Trophoblast cell (in vitro differentiated cells and primary cell): ENCODE measurements at regions not wholly inside any gene's neighbourhood (a gene's known extent, or its start where the extent isn't known, plus 50 kb on each side); places are given as distances from the start of the nearest gene placed in this dataset.
"Not testable (repeated sequence)": the region's sequence is repeated elsewhere in the genome, so short reads cannot be mapped to it uniquely, and the experiment has no call there.

Experiments used
- DNase-seq, 2 donors: peaks; one replicate each; pipeline ENCODE4 v3.0.0-alpha.2; 2016
- H2AFZ ChIP-seq: 2 replicates; pipeline ENCODE4 v1.6.1; 2013; ENCODE audit warnings: low read length, moderate library complexity, mild to moderate bottlenecking; ENCODE audit not compliant: insufficient read depth, poor library complexity
- H2AK5ac ChIP-seq: 2 replicates; pipeline ENCODE4 v1.6.1; 2013; ENCODE audit warnings: mild to moderate bottlenecking, low read length
- H2BK120ac ChIP-seq: 2 replicates; pipeline ENCODE4 v1.6.1; 2013; ENCODE audit warnings: low read length, mild to moderate bottlenecking, moderate library complexity; ENCODE audit not compliant: insufficient read depth, poor library complexity
- H2BK12ac ChIP-seq: 2 replicates; pipeline ENCODE4 v1.6.1; 2013; ENCODE audit warnings: mild to moderate bottlenecking, low read length, moderate library complexity
- H2BK5ac ChIP-seq: 2 replicates; pipeline ENCODE4 v1.6.1; 2013; ENCODE audit warnings: low read length, low read depth, moderate library complexity, mild to moderate bottlenecking; ENCODE audit not compliant: poor library complexity
- H3K14ac ChIP-seq: 2 replicates; pipeline ENCODE4 v1.6.1; 2013; ENCODE audit warnings: mild to moderate bottlenecking, low read length
- H3K18ac ChIP-seq: 2 replicates; pipeline ENCODE4 v1.6.1; 2013; ENCODE audit warnings: mild to moderate bottlenecking, low read length
- H3K23ac ChIP-seq: 2 replicates; pipeline ENCODE4 v1.6.1; 2013; ENCODE audit warnings: low read length
- H3K27ac ChIP-seq: 2 replicates; pipeline ENCODE4 v1.5.1; 2013; ENCODE audit warnings: low read depth, mild to moderate bottlenecking, inconsistent platforms, low read length, moderate library complexity
- H3K27me3 ChIP-seq: 2 replicates; pipeline ENCODE4 v1.6.1; 2013; ENCODE audit warnings: inconsistent platforms, mild to moderate bottlenecking, low read length, moderate library complexity; ENCODE audit not compliant: insufficient read depth
- H3K36me3 ChIP-seq, 2 experiments: 1 replicate in 1 of 2; 2 replicates in 1 of 2; pipeline ENCODE4 v1.6.1; 2013; ENCODE audit warnings: low read length in 2 of 2, mild to moderate bottlenecking in 2 of 2, moderate library complexity in 1 of 2; ENCODE audit not compliant: insufficient read depth in 2 of 2, control insufficient read depth in 1 of 2
- H3K4ac ChIP-seq: 2 replicates; pipeline ENCODE4 v1.6.1; 2013; ENCODE audit warnings: low read depth, mild to moderate bottlenecking, low read length, moderate library complexity
- H3K4me1 ChIP-seq, 2 experiments: 1 replicate in 1 of 2; 2 replicates in 1 of 2; pipeline ENCODE4 v1.6.1; 2013; ENCODE audit warnings: low read length in 2 of 2, mild to moderate bottlenecking in 2 of 2, moderate library complexity in 1 of 2; ENCODE audit not compliant: insufficient read depth in 2 of 2, control insufficient read depth in 1 of 2
- H3K4me2 ChIP-seq: 2 replicates; pipeline ENCODE4 v1.6.1; 2013; ENCODE audit warnings: inconsistent platforms, mild to moderate bottlenecking, low read length, moderate library complexity
- H3K4me3 ChIP-seq: 2 replicates; pipeline ENCODE4 v1.5.1; 2013; ENCODE audit warnings: mild to moderate bottlenecking, low read depth, low read length, inconsistent platforms
- H3K79me1 ChIP-seq: one replicate; pipeline ENCODE4 v1.6.1; 2013; ENCODE audit warnings: low read length
- H3K79me2 ChIP-seq: 2 replicates; pipeline ENCODE4 v1.6.1; 2013; ENCODE audit warnings: low read length, mild to moderate bottlenecking; ENCODE audit not compliant: control insufficient read depth, insufficient read depth, poor library complexity
- H3K9ac ChIP-seq: 2 replicates; pipeline ENCODE4 v1.6.1; 2013; ENCODE audit warnings: mild to moderate bottlenecking, low read length
- H3K9me3 ChIP-seq: 2 replicates; pipeline ENCODE4 v1.6.1; 2013; ENCODE audit warnings: low read depth, mild to moderate bottlenecking, control low read depth, inconsistent platforms, low read length; ENCODE audit not compliant: insufficient read depth
- H4K12ac ChIP-seq: 2 replicates; pipeline ENCODE4 v1.6.1; 2013; ENCODE audit warnings: low read depth, mild to moderate bottlenecking, low read length, moderate library complexity
- H4K8ac ChIP-seq: 2 replicates; pipeline ENCODE4 v1.6.1; 2013; ENCODE audit warnings: low read depth, mild to moderate bottlenecking, low read length, moderate library complexity
- H4K91ac ChIP-seq: one replicate; pipeline ENCODE4 v1.6.1; 2013; ENCODE audit warnings: low read depth, mild to moderate bottlenecking, low read length, moderate library complexity
- WGBS: extraction: QIAGEN DNeasy Blood & Tissue Kit; methylation state at CpG from one replicate; pipeline ENCODE4 v1.1.7; 2013; ENCODE audit warnings: missing lambda C conversion rate; ENCODE audit not compliant: insufficient read length, insufficient coverage; ENCODE audit errors: extremely low coverage; 5-methylcytosine and 5-hydroxymethylcytosine counted together

DNA sequence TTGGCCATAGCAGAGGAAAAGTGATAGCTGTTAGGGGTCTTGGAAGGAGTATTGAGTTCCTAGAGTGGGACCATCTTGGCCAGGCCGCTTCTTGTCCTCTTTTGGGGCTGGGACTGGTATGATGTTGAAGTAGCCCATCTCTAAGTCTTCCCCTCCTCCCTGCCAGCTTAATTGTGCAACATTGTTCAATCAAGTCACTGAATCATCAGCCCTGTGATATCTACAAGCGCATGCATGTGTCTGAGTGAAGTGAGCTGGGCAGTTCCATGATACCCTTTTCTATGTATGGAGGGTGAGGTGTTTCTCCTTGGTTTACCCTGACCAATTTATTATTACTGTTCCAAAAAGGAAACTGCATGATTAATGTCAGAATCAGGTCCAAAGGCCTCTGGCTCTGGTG is 112.2 kb downstream of the C9orf152 start:
- no peak overlapping the region for H3K27ac ChIP-seq
- no peak overlapping the region for H3K18ac ChIP-seq
- no peak overlapping the region for H3K4ac ChIP-seq
- no peak overlapping the region for H2BK12ac ChIP-seq
- H3K23ac ChIP-seq = no peak overlapping the region
- no peak overlapping the region for H3K4me2 ChIP-seq
- no peak for DNase-seq
- H3K36me3 ChIP-seq = no peaks in the 10 kb centered on the region
- H2BK120ac ChIP-seq = no peak overlapping the region
- no CpG with 5 or more reads among the region's 2 CpGs for WGBS
- no peak overlapping the region for H2AK5ac ChIP-seq
- H2AFZ ChIP-seq = no peak overlapping the region
- no peaks in the 10 kb centered on the region for H3K79me2 ChIP-seq
- H3K79me1 ChIP-seq = no peaks in the 10 kb centered on the region
- H3K4me3 ChIP-seq = no peak overlapping the region
- H3K14ac ChIP-seq = no peak overlapping the region
- H3K9ac ChIP-seq = no peak overlapping the region
- no peaks in the 10 kb centered on the region for H3K9me3 ChIP-seq
- no peak overlapping the region for H2BK5ac ChIP-seq
- no peak overlapping the region for H4K91ac ChIP-seq
- peaks cover 0 to 2% of the 10 kb centered on the region in 2 experiments for H3K4me1 ChIP-seq
- no peaks in the 10 kb centered on the region for H3K27me3 ChIP-seq
- no peak overlapping the region for H4K8ac ChIP-seq
- H4K12ac ChIP-seq = no peak overlapping the region

DNA sequence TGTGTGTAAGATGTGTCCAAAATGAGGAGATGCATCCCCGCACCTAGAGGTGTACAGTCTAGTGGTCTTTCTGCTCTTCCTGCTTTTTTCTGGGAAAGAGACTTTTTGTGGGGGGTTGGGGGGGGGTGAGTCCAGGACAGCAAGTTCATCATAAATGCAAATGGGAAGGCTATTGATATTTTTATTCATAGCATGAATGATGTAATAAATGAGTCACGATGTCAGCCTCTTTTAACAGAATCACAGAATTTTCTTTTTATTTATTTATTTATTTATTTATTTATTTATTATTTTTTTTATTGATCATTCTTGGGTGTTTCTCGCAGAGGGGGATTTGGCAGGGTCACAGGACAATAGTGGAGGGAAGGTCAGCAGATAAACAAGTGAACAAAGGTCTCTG is 111.3 kb downstream of the C9orf152 start:
- not testable (repeated sequence) for H2AK5ac ChIP-seq, H3K14ac ChIP-seq, H4K12ac ChIP-seq, H2BK5ac ChIP-seq, H4K8ac ChIP-seq, H3K9me3 ChIP-seq, H3K18ac ChIP-seq, H3K79me2 ChIP-seq, H3K36me3 ChIP-seq, H3K9ac ChIP-seq, H2BK12ac ChIP-seq, H3K27me3 ChIP-seq, H3K27ac ChIP-seq, H3K4ac ChIP-seq, H2BK120ac ChIP-seq, H3K4me2 ChIP-seq, H2AFZ ChIP-seq, DNase-seq, H4K91ac ChIP-seq, H3K23ac ChIP-seq, H3K4me3 ChIP-seq, H3K4me1 ChIP-seq, H3K79me1 ChIP-seq
- no CpG with 5 or more reads among the region's 3 CpGs for WGBS

DNA sequence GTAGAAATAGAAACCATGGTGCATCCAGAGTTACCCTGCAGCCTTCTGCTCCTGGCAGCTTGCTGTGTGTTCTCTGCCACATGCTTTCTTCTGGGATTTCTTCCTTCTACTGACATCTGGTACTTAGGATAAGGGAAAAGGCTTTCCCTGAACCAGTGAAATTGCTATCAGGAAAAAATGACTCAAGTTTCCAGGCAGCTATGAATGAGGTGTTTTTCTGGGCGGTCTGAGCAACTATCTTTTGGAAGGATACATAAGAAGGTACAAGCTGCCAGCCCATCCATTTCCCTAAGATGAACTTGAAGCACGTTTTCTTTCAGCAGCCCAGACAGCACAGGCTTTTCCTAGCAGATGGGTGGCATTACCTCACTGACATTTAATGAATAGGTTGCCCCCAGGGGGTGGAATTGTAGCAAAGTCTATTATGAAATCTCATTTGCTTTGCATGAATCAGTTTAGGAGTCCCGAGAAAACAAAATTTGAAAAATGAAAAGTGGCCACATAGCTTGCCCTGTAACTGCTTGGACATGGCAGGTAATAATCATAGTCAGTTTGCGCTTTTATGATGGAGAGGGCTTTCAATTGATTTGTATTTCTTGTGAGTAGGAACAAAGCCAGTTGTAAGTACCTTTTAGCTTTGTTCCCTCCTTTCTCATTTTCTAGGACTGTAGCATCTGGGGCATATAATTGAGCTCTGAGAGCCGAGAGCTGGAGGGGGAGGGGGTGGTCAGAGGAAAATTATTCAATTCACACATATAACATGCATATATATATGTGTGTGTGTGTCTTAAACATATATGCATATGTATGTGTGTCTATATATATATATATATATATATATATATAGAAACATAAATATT is 108.5 kb downstream of the C9orf152 start:
- DNase-seq = peak; percentile 90 to 99
- no peak overlapping the region for H2BK12ac ChIP-seq
- H4K91ac ChIP-seq = no peak overlapping the region
- no peak overlapping the region for H2BK5ac ChIP-seq
- no peak overlapping the region for H3K4me2 ChIP-seq
- peaks cover 0 to 5% of the 10 kb centered on the region in 2 experiments for H3K4me1 ChIP-seq
- H4K12ac ChIP-seq = no peak overlapping the region
- H3K36me3 ChIP-seq = no peaks in the 10 kb centered on the region
- H3K27ac ChIP-seq = no peak overlapping the region
- H3K79me2 ChIP-seq = no peaks in the 10 kb centered on the region
- no peak overlapping the region for H2AFZ ChIP-seq
- no peak overlapping the region for H4K8ac ChIP-seq
- no peak overlapping the region for H2BK120ac ChIP-seq
- WGBS = no CpG with 5 or more reads among the region's 5 CpGs
- peaks cover 2% of the 10 kb centered on the region for H3K79me1 ChIP-seq
- no peak overlapping the region for H2AK5ac ChIP-seq
- no peak overlapping the region for H3K4me3 ChIP-seq
- H3K27me3 ChIP-seq = no peaks in the 10 kb centered on the region
- no peak overlapping the region for H3K4ac ChIP-seq
- no peak overlapping the region for H3K23ac ChIP-seq
- no peaks in the 10 kb centered on the region for H3K9me3 ChIP-seq
- H3K14ac ChIP-seq = no peak overlapping the region
- no peak overlapping the region for H3K9ac ChIP-seq
- no peak overlapping the region for H3K18ac ChIP-seq

DNA sequence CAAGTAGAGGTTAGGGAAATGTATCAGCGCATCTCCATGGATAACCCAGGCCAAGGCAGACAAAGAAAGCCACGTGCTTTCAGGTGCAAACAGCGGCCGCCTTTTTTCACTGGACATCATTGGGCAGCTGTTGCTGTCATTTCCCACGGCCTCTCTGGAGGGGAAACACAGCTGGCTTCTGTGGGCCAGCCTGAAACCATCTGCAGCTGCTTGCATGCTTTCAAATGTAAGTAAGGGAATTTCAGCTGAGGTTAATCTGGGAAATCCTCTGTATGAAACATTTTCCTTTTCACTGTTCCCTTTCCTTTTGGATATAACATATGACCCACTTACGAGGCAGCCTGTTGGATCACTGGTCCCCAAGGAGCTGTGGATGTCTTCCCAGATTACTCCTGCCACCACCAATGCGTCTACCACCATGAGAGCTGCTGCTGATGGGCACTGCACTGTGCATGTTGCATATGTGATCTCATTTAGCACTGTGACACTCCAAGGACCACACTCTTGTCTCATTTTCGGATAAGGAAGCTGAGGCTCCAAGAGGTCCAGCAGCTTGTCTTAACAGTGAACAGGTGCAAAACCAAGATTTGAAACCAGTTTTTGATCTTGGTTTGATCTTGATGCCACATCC is 106.3 kb downstream of the C9orf152 start:
- Histone ChIP-seq H3K9me3 (no peaks in the 10 kb centered on the region), H3K23ac (no peak overlapping the region), H3K36me3 (no peaks in the 10 kb centered on the region), H2BK5ac (no peak overlapping the region), H2AK5ac (no peak overlapping the region), H3K79me1 (peaks cover 5% of the 10 kb centered on the region), H4K91ac (no peak overlapping the region), H3K4me3 (no peak overlapping the region), H3K4me2 (no peak overlapping the region), H3K4ac (no peak overlapping the region), H2BK12ac (no peak overlapping the region), H3K27me3 (no peaks in the 10 kb centered on the region), H4K12ac (no peak overlapping the region), H3K27ac (no peak overlapping the region), H3K9ac (no peak overlapping the region), H2AFZ (no peak overlapping the region), H3K14ac (no peak overlapping the region), H2BK120ac (no peak overlapping the region), H4K8ac (no peak overlapping the region), H3K79me2 (no peaks in the 10 kb centered on the region), H3K4me1 (peaks cover 4 to 7% of the 10 kb centered on the region in 2 experiments), H3K18ac (no peak overlapping the region)
- DNase-seq = no peak
- no CpG with 5 or more reads among the region's 8 CpGs for WGBS
